H1 (cell line): ENCODE measurements at regions not wholly inside any gene's neighbourhood (a gene's known extent, or its start where the extent isn't known, plus 50 kb on each side); places are given as distances from the start of the nearest gene placed in this dataset.
A peak's percentile ranks its signal among the peaks of the same experiment; 100 is the strongest.

ENCODE experiments used
- CTCF ChIA-PET: fragments of 300-600 bp; sonication (Branson Sonifier 250); formaldehyde crosslinking; loops from one replicate; lab custom pipeline; 2021; ENCODE audit not compliant: partially characterized antibody; lab: Charles Lee
- POLR2A ChIA-PET: fragments of 300-600 bp; sonication (Branson Sonifier 250); formaldehyde crosslinking; loops from one replicate; lab custom pipeline; 2021; ENCODE audit warnings: inconsistent platforms; ENCODE audit not compliant: partially characterized antibody; lab: Charles Lee
- DNase-seq, 2 experiments: peaks; one replicate each; pipeline versions ENCODE4 v3.0.0 to v3.0.0-alpha.2; 2010 to 2022; ENCODE audit warnings: low spot score in 2 of 2, low read depth in 1 of 2, mixed read lengths in 1 of 2
- FAIRE-seq: peaks from 2 replicates; lab custom pipeline; 2011; peaks lifted over from hg19 to GRCh38; lab: Jason Lieb, UNC
- H2AFZ ChIP-seq: 2 replicates; pipeline ENCODE4 v1.8.1; 2012; ENCODE audit warnings: low read length, inconsistent platforms
- H2AK5ac ChIP-seq: 2 replicates; pipeline ENCODE4 v1.6.1; 2013; ENCODE audit warnings: low read depth, low read length
- H2BK120ac ChIP-seq: replicated peaks from 2 replicates; pipeline ENCODE3; 2013; ENCODE audit warnings: low read depth, low read length, inconsistent platforms
- H2BK12ac ChIP-seq: 2 replicates; pipeline ENCODE4 v1.6.1; 2013; ENCODE audit warnings: low read depth, low read length
- H2BK15ac ChIP-seq: 2 replicates; pipeline ENCODE4 v1.6.1; 2013; ENCODE audit warnings: low read length
- H2BK20ac ChIP-seq: 2 replicates; pipeline ENCODE4 v1.6.1; 2013; ENCODE audit warnings: low read length
- H2BK5ac ChIP-seq: 2 replicates; pipeline ENCODE4 v1.6.1; 2013; ENCODE audit warnings: low read depth, low read length
- H3K14ac ChIP-seq: 2 replicates; pipeline ENCODE4 v1.6.1; 2013; ENCODE audit warnings: inconsistent platforms; ENCODE audit not compliant: insufficient read length
- H3K18ac ChIP-seq: 2 replicates; pipeline ENCODE4 v1.6.1; 2013; ENCODE audit warnings: low read length; ENCODE audit errors: extremely low read depth
- H3K23ac ChIP-seq: 2 replicates; pipeline ENCODE4 v1.6.1; 2013; ENCODE audit warnings: inconsistent platforms; ENCODE audit not compliant: insufficient read length
- H3K23me2 ChIP-seq: 2 replicates; pipeline ENCODE4 v1.6.1; 2013; ENCODE audit warnings: low read depth, low read length
- H3K27ac ChIP-seq: 2 replicates; pipeline ENCODE4 v1.6.1; 2011; ENCODE audit warnings: low read depth, low read length, inconsistent platforms
- H3K27me3 ChIP-seq, 4 experiments: replicated peaks in 1 of 4; 1 replicate in 1 of 4; 2 replicates in 3 of 4; pipeline versions ENCODE4 v1.6.1 to v1.8.1; 2011 to 2013; ENCODE audit warnings: low read length in 3 of 4, mild to moderate bottlenecking in 3 of 4, inconsistent platforms in 2 of 4, mixed read lengths in 2 of 4, moderate library complexity in 1 of 4; ENCODE audit not compliant: control insufficient read depth in 3 of 4, insufficient read depth in 3 of 4; ENCODE audit errors: extremely low read depth in 1 of 4
- H3K36me3 ChIP-seq, 4 experiments: 2 replicates each; pipeline versions ENCODE4 v1.6.1 to v1.8.1; 2011 to 2013; ENCODE audit warnings: mild to moderate bottlenecking in 4 of 4, low read length in 3 of 4, moderate library complexity in 2 of 4, control low read depth in 1 of 4, inconsistent platforms in 1 of 4; ENCODE audit not compliant: insufficient read depth in 4 of 4, control insufficient read depth in 2 of 4
- H3K4ac ChIP-seq: replicated peaks from 2 replicates; pipeline ENCODE3; 2013; ENCODE audit warnings: low read length, low read depth, mixed read lengths, inconsistent platforms; ENCODE audit not compliant: insufficient read length
- H3K4me1 ChIP-seq, 4 experiments: replicated peaks in 1 of 4; 1 replicate in 1 of 4; 2 replicates in 3 of 4; pipeline versions ENCODE4 v1.6.1 to v1.8.1; 2011 to 2013; ENCODE audit warnings: low read length in 3 of 4, inconsistent platforms in 2 of 4, mixed read lengths in 1 of 4; ENCODE audit not compliant: insufficient read depth in 4 of 4, control insufficient read depth in 3 of 4
- H3K4me2 ChIP-seq, 2 experiments: 2 replicates each; pipeline versions ENCODE4 v1.6.1 to v1.8.1; 2011 to 2013; ENCODE audit warnings: low read depth in 2 of 2, low read length in 2 of 2, control low read depth in 1 of 2, inconsistent platforms in 1 of 2, mild to moderate bottlenecking in 1 of 2; ENCODE audit not compliant: insufficient read depth in 1 of 2
- H3K4me3 ChIP-seq, 4 experiments: fragments of 200-600, 300-600 bp in 1 of 4; sonication (generic), shearing (Covaris generic), sonication (Bioruptor Twin) in 1 of 4; 2 replicates each; pipeline versions ENCODE4 v1.5.1 to v1.8.1; 2011 to 2016; ENCODE audit warnings: low read length in 4 of 4, low read depth in 3 of 4, control low read depth in 2 of 4, inconsistent platforms in 2 of 4, mild to moderate bottlenecking in 2 of 4, mixed read lengths in 1 of 4, moderate library complexity in 1 of 4; ENCODE audit not compliant: insufficient read depth in 2 of 4; ENCODE audit errors: extremely low read depth in 1 of 4
- H3K56ac ChIP-seq: replicated peaks from 2 replicates; pipeline ENCODE3; 2013; ENCODE audit warnings: low read depth, mild to moderate bottlenecking, mixed read lengths, low read length, inconsistent platforms; ENCODE audit not compliant: insufficient read length
- H3K79me1 ChIP-seq: 2 replicates; pipeline ENCODE4 v1.6.1; 2013; ENCODE audit warnings: low read depth, low read length, control low read depth
- H3K79me2 ChIP-seq, 2 experiments: 2 replicates each; pipeline versions ENCODE4 v1.6.1 to v1.8.1; 2012 to 2013; ENCODE audit warnings: low read length in 2 of 2, mild to moderate bottlenecking in 2 of 2, inconsistent platforms in 1 of 2; ENCODE audit not compliant: insufficient read depth in 2 of 2, control insufficient read depth in 1 of 2
- H3K9ac ChIP-seq, 4 experiments: replicated peaks in 1 of 4; 1 replicate in 1 of 4; 2 replicates in 3 of 4; pipeline versions ENCODE4 v1.6.1 to v1.8.1; 2011 to 2013; ENCODE audit warnings: low read depth in 3 of 4, low read length in 3 of 4, control low read depth in 2 of 4, mild to moderate bottlenecking in 2 of 4, moderate library complexity in 2 of 4, inconsistent platforms in 1 of 4; ENCODE audit errors: extremely low read depth in 1 of 4
- H3K9me3 ChIP-seq, 2 experiments: 2 replicates each; pipeline versions ENCODE4 v1.6.1 to v1.8.1; 2012 to 2013; ENCODE audit warnings: mild to moderate bottlenecking in 2 of 2, moderate library complexity in 2 of 2, control low read depth in 1 of 2, inconsistent platforms in 1 of 2, low read depth in 1 of 2, low read length in 1 of 2, mixed read lengths in 1 of 2; ENCODE audit not compliant: insufficient read depth in 2 of 2
- H4K20me1 ChIP-seq, 2 experiments: replicated peaks in 1 of 2; 2 replicates each; pipeline versions ENCODE3 to v1.8.1; 2011 to 2013; ENCODE audit warnings: inconsistent platforms in 2 of 2, low read length in 2 of 2, mild to moderate bottlenecking in 1 of 2; ENCODE audit not compliant: insufficient read depth in 2 of 2, control insufficient read depth in 1 of 2
- H4K5ac ChIP-seq: 2 replicates; pipeline ENCODE4 v1.6.1; 2013; ENCODE audit warnings: low read length, low read depth, mixed read lengths, inconsistent platforms; ENCODE audit not compliant: insufficient read length
- H4K8ac ChIP-seq: 2 replicates; pipeline ENCODE4 v1.8.0; 2013; ENCODE audit warnings: mild to moderate bottlenecking, moderate library complexity, low read length, inconsistent platforms; ENCODE audit not compliant: insufficient read depth; ENCODE audit errors: extremely low read depth
- H4K91ac ChIP-seq: replicated peaks from 2 replicates; pipeline ENCODE3; 2013; ENCODE audit warnings: low read length, mixed read lengths, inconsistent platforms; ENCODE audit not compliant: insufficient read length
- BCL11A ChIP-seq, 2 experiments: IDR thresholded peaks; one replicate each; pipeline ENCODE4 v1.6.1; 2011; ENCODE audit warnings: low read depth in 2 of 2, low read length in 2 of 2, mild to moderate bottlenecking in 2 of 2
- CHD1 ChIP-seq: IDR thresholded peaks from 2 replicates; pipeline ENCODE4 v1.6.1; 2012; ENCODE audit warnings: low read depth, low read length, improper control_type of control experiment
- KDM4A ChIP-seq: IDR thresholded peaks from one replicate; pipeline ENCODE4 v1.7.1; 2012; ENCODE audit warnings: low read depth, mild to moderate bottlenecking, moderate library complexity, low read length, inconsistent platforms; ENCODE audit not compliant: severe bottlenecking
- MAFK ChIP-seq: IDR thresholded peaks from 2 replicates; pipeline ENCODE4 v1.6.1; 2012; ENCODE audit warnings: low read depth, mild to moderate bottlenecking, improper control_type of control experiment, low read length
- NRF1 ChIP-seq: IDR thresholded peaks from 2 replicates; pipeline ENCODE4 v1.6.1; 2011; ENCODE audit warnings: mild to moderate bottlenecking, low read depth, low read length, improper control_type of control experiment
- POU5F1 ChIP-seq: IDR thresholded peaks from 2 replicates; pipeline ENCODE4 v1.6.1; 2011; ENCODE audit warnings: low read depth, mild to moderate bottlenecking, low read length, moderate library complexity
- RXRA ChIP-seq: IDR thresholded peaks from 2 replicates; pipeline ENCODE4 v1.6.1; 2011; ENCODE audit warnings: low read depth, mild to moderate bottlenecking, low read length, moderate library complexity; ENCODE audit not compliant: insufficient read depth
- SRF ChIP-seq: IDR thresholded peaks from 2 replicates; pipeline ENCODE4 v1.6.1; 2011; ENCODE audit warnings: mild to moderate bottlenecking, low read depth, low read length, moderate library complexity
- TBP ChIP-seq: IDR thresholded peaks from 2 replicates; pipeline ENCODE4 v1.6.1; 2011; ENCODE audit warnings: low read depth, low read length, improper control_type of control experiment
- WGBS, 2 experiments: shearing (Covaris generic) in 1 of 2; methylation state at CpG; one replicate each; pipeline versions ENCODE4 v1.1.6 to v1.1.7; 2013 to 2015; ENCODE audit warnings: low lambda C conversion rate in 2 of 2, mixed read lengths in 2 of 2, inconsistent platforms in 1 of 2, low coverage in 1 of 2, missing lambda C conversion rate in 1 of 2; ENCODE audit not compliant: insufficient replicate concordance in 2 of 2, insufficient coverage in 1 of 2, insufficient read length in 1 of 2; ENCODE audit errors: extremely low coverage in 1 of 2, missing lambda C conversion rate in 1 of 2; 5-methylcytosine and 5-hydroxymethylcytosine counted together

- no peak for DNase-seq
- no peak overlapping the region for H2AFZ ChIP-seq
Observed at GRCh38 chr4:189098932-189099696, 841.6 kb upstream of the FRG1 start.

More at GRCh38 chr4:189098932-189099696, 841.6 kb upstream of the FRG1 start:
- peaks cover 0 to 8% of the 10 kb centered on the region in 2 experiments; a peak in 1 of 4 replicates for H3K9me3 ChIP-seq
- H2BK15ac ChIP-seq: no peak overlapping the region
- no peak overlapping the region for H2BK12ac ChIP-seq
- no peak overlapping the region for H2BK5ac ChIP-seq
- WGBS, 2 experiments: 88% methylated on average over 16 of the region's 16 CpGs; no CpG with 5 or more reads in 1 of the 2 experiments
- no peaks in the 10 kb centered on the region for H3K27me3 ChIP-seq
- no peak overlapping the region for H4K5ac ChIP-seq
- H4K20me1 ChIP-seq: no peaks in the 10 kb centered on the region
- ChIA-PET POLR2A (interaction anchor here (0.6 kb wide), 1 partner anchor 79 kb away, joined by 3 read pairs; no protein-coding TSS in a partner anchor), CTCF (interaction anchor here (0.7 to 4.7 kb wide), 10 partner anchors 9 to 110 kb away, joined by 3 to 32 read pairs (median 4); no protein-coding TSS in a partner anchor)
- H3K27ac ChIP-seq: no peak overlapping the region
- no peaks in the 10 kb centered on the region for H3K79me1 ChIP-seq
- no peak overlapping the region for H3K4ac ChIP-seq
- no peaks in the 10 kb centered on the region for H3K4me1 ChIP-seq
- no peak overlapping the region for H2AK5ac ChIP-seq
- no peaks in the 10 kb centered on the region for H3K23me2 ChIP-seq
- H3K14ac ChIP-seq: no peak overlapping the region
- no peak overlapping the region for H2BK20ac ChIP-seq
- FAIRE-seq: peak; percentile 66
- no peak overlapping the region for H3K18ac ChIP-seq
- no peak overlapping the region for H3K23ac ChIP-seq
- no peak overlapping the region for H3K4me2 ChIP-seq
- H3K36me3 ChIP-seq: no peaks in the 10 kb centered on the region
- H4K91ac ChIP-seq: no peak overlapping the region
- H4K8ac ChIP-seq: no peak overlapping the region
- no peak overlapping the region for H3K56ac ChIP-seq
- no peak for TF ChIP-seq MAFK
- TF ChIP-seq BCL11A (IDR thresholded peaks at IDR 0.05; ENCODE audit: low read depth in 2 of 2, low read length in 2 of 2): no peak
- no peak for TF ChIP-seq RXRA
- no peak for TF ChIP-seq POU5F1
- TF ChIP-seq TBP: no peak
- no peak for TF ChIP-seq SRF
- TF ChIP-seq CHD1: no peak
- TF ChIP-seq NRF1: no peak
- no peak for TF ChIP-seq KDM4A
- no peak overlapping the region for H3K4me3 ChIP-seq
- H3K79me2 ChIP-seq: no peaks in the 10 kb centered on the region
- no peak overlapping the region for H3K9ac ChIP-seq
- H2BK120ac ChIP-seq: no peak overlapping the region
